K562 (cell line): ENCODE measurements at regions not wholly inside any gene's neighbourhood (a gene's known extent, or its start where the extent isn't known, plus 50 kb on each side); places are given as distances from the start of the nearest gene placed in this dataset.

Experiments
- MAFF ChIP-seq: IDR thresholded peaks from 2 replicates; pipeline ENCODE4 v1.6.1; 2012; ENCODE audit warnings: low read length, improper control_type of control experiment
- MYNN ChIP-seq, 2 experiments: sonication (generic); formaldehyde crosslinking in 1 of 2; IDR thresholded peaks; 2 replicates each; pipeline versions ENCODE4 v1.5.0 to v1.6.1; 2016 to 2020; ENCODE audit warnings: antibody characterized with exemption in 1 of 2, missing genetic modification reagents in 1 of 2
- RNF2 ChIP-seq: sonication (generic); IDR thresholded peaks from 2 replicates; pipeline ENCODE4 v1.6.1; 2016
- RUNX1 ChIP-seq: sonication (generic); IDR thresholded peaks from 2 replicates; pipeline ENCODE4 v1.6.1; 2016; ENCODE audit warnings: antibody characterized with exemption, low read depth

GRCh38 chr6:10099529-10100140 lies 315.2 kb downstream of the TFAP2A start:
- no peak for TF ChIP-seq MAFF
- TF ChIP-seq RNF2, result no peak
- no peak for TF ChIP-seq MYNN (IDR thresholded peaks at IDR 0.05)
- TF ChIP-seq MYNN (CRISPR knock-in tag; IDR thresholded peaks at IDR 0.05), result no peak
- TF ChIP-seq RUNX1, result no peak
